ENCODE measurements at regions not wholly inside any gene's neighbourhood (a gene's known extent, or its start where the extent isn't known, plus 50 kb on each side); places are given as distances from the start of the nearest gene placed in this dataset.

GRCh38 chr11:10387206-10388083 lies 67.6 kb upstream of the AMPD3 start:
- DNase-seq: peak; percentile 79

- DNase-seq: no peak
These were observed 67.0 kb upstream of the AMPD3 start for GRCh38 chr11:10388101-10388500.

- DNase-seq: no peak
These were observed 66.5 kb upstream of the AMPD3 start for GRCh38 chr11:10388574-10388973.

- no peak for DNase-seq
These were observed 64.7 kb upstream of the AMPD3 start for GRCh38 chr11:10390375-10390774.

- peak; percentile 30 for DNase-seq
These were observed 62.7 kb upstream of the AMPD3 start for GRCh38 chr11:10392095-10393079.

GRCh38 chr11:10394229-10395101 lies 60.6 kb upstream of the AMPD3 start:
- no peak for DNase-seq

GRCh38 chr11:10395166-10395897 lies 59.7 kb upstream of the AMPD3 start:
- no peak for DNase-seq

GRCh38 chr11:10396771-10397170 lies 58.3 kb upstream of the AMPD3 start:
- no peak for DNase-seq

- DNase-seq: no peak
These were observed 57.7 kb upstream of the AMPD3 start for GRCh38 chr11:10397226-10397987.

GRCh38 chr11:10398525-10398924 lies 56.5 kb upstream of the AMPD3 start:
- no peak for DNase-seq

GRCh38 chr11:10400856-10401255 lies 54.2 kb upstream of the AMPD3 start:
- no peak for DNase-seq

- DNase-seq: no peak
These were observed 53.8 kb upstream of the AMPD3 start for GRCh38 chr11:10401256-10401655.

- DNase-seq: no peak
These were observed 53.2 kb upstream of the AMPD3 start for GRCh38 chr11:10401696-10402392.

All from right forelimb (tissue), 1 donor.